Esophagus muscularis mucosa (tissue), 4 donors: ENCODE measurements at regions not wholly inside any gene's neighbourhood (a gene's known extent, or its start where the extent isn't known, plus 50 kb on each side); places are given as distances from the start of the nearest gene placed in this dataset.
"Not testable (repeated sequence)": the region's sequence is repeated elsewhere in the genome, so short reads cannot be mapped to it uniquely, and the experiment has no call there.

ENCODE experiments used
- DNase-seq: peaks from one replicate; pipeline ENCODE4 v3.0.0-alpha.2; 2017; ENCODE audit errors: extremely low spot score
- H3K27ac ChIP-seq, 4 donors: fragments of 200-600 bp; sonication (generic); replicated peaks in 1 of 4; 1 replicate in 3 of 4; 2 replicates in 1 of 4; pipeline ENCODE4 v1.5.1; 2016 to 2019; ENCODE audit warnings: mild to moderate bottlenecking in 1 of 4
- H3K27me3 ChIP-seq, 4 donors: fragments of 200-600 bp; sonication (generic); one replicate each; pipeline versions ENCODE4 v1.5.1 to v1.6.0; 2016 to 2019
- H3K36me3 ChIP-seq, 4 donors: fragments of 200-600 bp; sonication (generic); one replicate each; pipeline ENCODE4 v1.5.1; 2016 to 2019
- H3K4me1 ChIP-seq, 4 donors: fragments of 200-600 bp; sonication (generic); one replicate each; pipeline ENCODE4 v1.5.1; 2016 to 2019
- H3K4me3 ChIP-seq, 4 donors: fragments of 200-600 bp; sonication (generic); 1 replicate in 2 of 4; 2 replicates in 2 of 4; pipeline ENCODE4 v1.5.1; 2016 to 2019; ENCODE audit warnings: mild to moderate bottlenecking in 4 of 4, moderate library complexity in 1 of 4
- H3K9me3 ChIP-seq, 4 donors: fragments of 200-600 bp; sonication (generic); 1 replicate in 3 of 4; 2 replicates in 1 of 4; pipeline ENCODE4 v1.5.1; 2016 to 2019
- CTCF ChIP-seq, 3 experiments: fragments of 200-600 bp in 2 of 3; fragments of 450-650 bp in 1 of 3; sonication (generic) in 2 of 3; IDR thresholded peaks; one replicate each; pipeline ENCODE4 v1.5.1; 2017 to 2019; ENCODE audit warnings: antibody characterized with exemption in 3 of 3, mild to moderate bottlenecking in 2 of 3, moderate library complexity in 1 of 3
- EP300 ChIP-seq: sonication (generic); formaldehyde crosslinking; IDR thresholded peaks from one replicate; pipeline ENCODE4 v1.6.1; 2017; ENCODE audit warnings: antibody characterized with exemption
- POLR2A ChIP-seq: fragments of 450-650 bp; IDR thresholded peaks from one replicate; pipeline ENCODE4 v1.6.1; 2017; ENCODE audit warnings: antibody characterized with exemption, moderate library complexity, mild to moderate bottlenecking, low read depth
- POLR2AphosphoS5 ChIP-seq, 2 donors: sonication (generic); formaldehyde crosslinking; IDR thresholded peaks; one replicate each; pipeline ENCODE4 v1.6.1; 2017; ENCODE audit warnings: antibody characterized with exemption in 2 of 2
- WGBS: methylation state at CpG from one replicate; pipeline ENCODE4 v1.1.5; 2018; 5-methylcytosine and 5-hydroxymethylcytosine counted together
- intact Hi-C: fragments of 100-400 bp; cut with DNase I; formaldehyde crosslinking; loops from one replicate; pipeline ENCODE4 v1.15.1; 2023

- TF ChIP-seq POLR2A (no peak), CTCF (IDR thresholded peaks at IDR 0.05) (no peak), POLR2AphosphoS5 (IDR thresholded peaks at IDR 0.05) (no peak), EP300 (no peak)
- Histone ChIP-seq H3K4me3 (no peak overlapping the region), H3K36me3 (no peaks in the 10 kb centered on the region), H3K4me1 (no peaks in the 10 kb centered on the region), H3K27me3 (no peaks in the 10 kb centered on the region), H3K9me3 (no peaks in the 10 kb centered on the region), H3K27ac (no peak overlapping the region)
- WGBS, result 42% methylated on average over 7 of the region's 10 CpGs
- no peak for DNase-seq
- intact Hi-C loops, result no loop called here
Measured at GRCh38 chr9:25003686-25004085, 458.0 kb upstream of the IZUMO3 start.

- Histone ChIP-seq H3K27ac (no peak overlapping the region), H3K9me3 (no peaks in the 10 kb centered on the region), H3K27me3 (no peaks in the 10 kb centered on the region), H3K36me3 (no peaks in the 10 kb centered on the region), H3K4me3 (no peak overlapping the region), H3K4me1 (no peaks in the 10 kb centered on the region)
- 66% methylated on average over 3 of the region's 3 CpGs for WGBS
- intact Hi-C loops, result no loop called here
- DNase-seq, result no peak
- TF ChIP-seq CTCF (IDR thresholded peaks at IDR 0.05) (no peak), POLR2A (no peak), EP300 (no peak), POLR2AphosphoS5 (IDR thresholded peaks at IDR 0.05) (no peak)
Measured at GRCh38 chr9:24986331-24986730, 440.6 kb upstream of the IZUMO3 start.

- H3K27ac ChIP-seq, DNase-seq, H3K4me1 ChIP-seq, H3K9me3 ChIP-seq, H3K36me3 ChIP-seq, H3K4me3 ChIP-seq, intact Hi-C loops, H3K27me3 ChIP-seq: not testable (repeated sequence)
- WGBS, result 96% methylated on average over 8 of the region's 8 CpGs
Measured at GRCh38 chr9:24970780-24971179, 425.1 kb upstream of the IZUMO3 start.

GRCh38 chr9:24961762-24962161 is 416.1 kb upstream of the IZUMO3 start:
- H3K27me3 ChIP-seq, result no peaks in the 10 kb centered on the region
- H3K4me1 ChIP-seq, result no peaks in the 10 kb centered on the region
- no peak overlapping the region for H3K27ac ChIP-seq
- TF ChIP-seq POLR2AphosphoS5 (IDR thresholded peaks at IDR 0.05), result no peak
- no peak for TF ChIP-seq POLR2A
- H3K4me3 ChIP-seq, result no peak overlapping the region
- intact Hi-C loops, result no loop called here
- DNase-seq, result no peak
- H3K9me3 ChIP-seq, result no peaks in the 10 kb centered on the region
- no peaks in the 10 kb centered on the region for H3K36me3 ChIP-seq

GRCh38 chr9:24953070-24953469 is 407.4 kb upstream of the IZUMO3 start:
- Histone ChIP-seq H3K27me3 (no peaks in the 10 kb centered on the region), H3K36me3 (no peaks in the 10 kb centered on the region), H3K27ac (no peak overlapping the region), H3K4me1 (no peaks in the 10 kb centered on the region), H3K4me3 (no peak overlapping the region), H3K9me3 (peaks cover 0 to 5% (median 0%) of the 10 kb centered on the region in 4 donors)
- intact Hi-C loops, result no loop called here
- WGBS, result 92% methylated on average over 1 of the region's 1 CpG
- no peak for TF ChIP-seq CTCF (IDR thresholded peaks at IDR 0.05)
- TF ChIP-seq POLR2AphosphoS5 (IDR thresholded peaks at IDR 0.05), result no peak
- TF ChIP-seq EP300, result no peak
- TF ChIP-seq POLR2A, result no peak
- no peak for DNase-seq

GRCh38 chr9:24939109-24939850 is 393.6 kb upstream of the IZUMO3 start:
- TF ChIP-seq POLR2AphosphoS5 (IDR thresholded peaks at IDR 0.05), result no peak
- no peak for TF ChIP-seq POLR2A
- no peak for TF ChIP-seq EP300
- H3K27me3 ChIP-seq, result no peaks in the 10 kb centered on the region
- intact Hi-C loops, result no loop called here
- H3K4me3 ChIP-seq, result no peak overlapping the region
- H3K9me3 ChIP-seq, result no peaks in the 10 kb centered on the region
- WGBS, result 82% methylated on average over 5 of the region's 5 CpGs
- no peaks in the 10 kb centered on the region for H3K36me3 ChIP-seq
- DNase-seq, result no peak
- no peak overlapping the region for H3K27ac ChIP-seq
- no peaks in the 10 kb centered on the region for H3K4me1 ChIP-seq
